K562 (cell line): ENCODE measurements at regions not wholly inside any gene's neighbourhood (a gene's known extent, or its start where the extent isn't known, plus 50 kb on each side); places are given as distances from the start of the nearest gene placed in this dataset.

Source experiments
- ATAC-seq: fragments of 200-7000 bp; cut with Tn5 transposase; 3 replicates; pipeline ENCODE4 v1.9.1; 2020; ENCODE audit warnings: moderate library complexity
- BruUV-seq: library from RNA; stranded (reverse); fragments of 400-500 nt; replicated peaks from 2 replicates; lab custom pipeline; 2021; lab: Mats Ljungman, UMichigan
- CTCF ChIA-PET: fragments of 300-600 bp; formaldehyde crosslinking; extraction: SDS; loops from one replicate; lab custom pipeline; 2021; ENCODE audit warnings: low intra/inter-chr PET ratio; lab: Yijun Ruan, JAX
- POLR2A ChIA-PET: fragments of 300-600, 350-650 bp; sonication (Branson Sonifier 250); formaldehyde crosslinking; extraction: SDS; loops from one replicate; lab custom pipeline; 2021; ENCODE audit warnings: antibody characterized with exemption, inconsistent platforms; lab: Yijun Ruan, JAX
- DNase-seq, 4 experiments: peaks; one replicate each; pipeline versions ENCODE4 v3.0.0 to v3.0.0-alpha.2; 2011 to 2018; ENCODE audit warnings: low spot score in 3 of 4, mixed read lengths in 3 of 4; ENCODE audit errors: extremely low read depth in 1 of 4
- FAIRE-seq: peaks from 2 replicates; lab custom pipeline; 2011; peaks lifted over from hg19 to GRCh38; lab: Jason Lieb, UNC
- H2AFZ ChIP-seq: 2 replicates; pipeline ENCODE4 v1.6.0; 2011; ENCODE audit warnings: low read depth, low read length, control low read depth, inconsistent platforms
- H3K27ac ChIP-seq: fragments of 200-600 bp; 3 replicates; pipeline ENCODE4 v1.8.0; 2011; ENCODE audit warnings: low read depth, mild to moderate bottlenecking, control low read depth, inconsistent platforms, low read length, moderate library complexity, mixed read lengths; ENCODE audit errors: extremely low read depth
- H3K27me3 ChIP-seq, 2 experiments: fragments of 300-600 bp in 1 of 2; 2 replicates in 1 of 2; 3 replicates in 1 of 2; pipeline versions ENCODE4 v1.6.0 to v1.8.0; 2011; ENCODE audit warnings: inconsistent platforms in 2 of 2, low read length in 2 of 2, mild to moderate bottlenecking in 1 of 2, mixed read lengths in 1 of 2, moderate library complexity in 1 of 2; ENCODE audit not compliant: control insufficient read depth in 2 of 2, insufficient read depth in 2 of 2
- H3K36me3 ChIP-seq: fragments of 300-600 bp; 3 replicates; pipeline ENCODE4 v1.8.0; 2011; ENCODE audit warnings: mild to moderate bottlenecking, low read length, inconsistent platforms; ENCODE audit not compliant: control insufficient read depth, insufficient read depth
- H3K4me1 ChIP-seq, 2 experiments: fragments of 200-600 bp in 1 of 2; replicated peaks in 1 of 2; 2 replicates in 1 of 2; 3 replicates in 1 of 2; pipeline versions ENCODE4 v1.5.1 to v1.8.0; 2011; ENCODE audit warnings: inconsistent platforms in 2 of 2, low read length in 2 of 2, mild to moderate bottlenecking in 1 of 2, mixed read lengths in 1 of 2, moderate library complexity in 1 of 2; ENCODE audit not compliant: control insufficient read depth in 2 of 2, insufficient read depth in 2 of 2
- H3K4me2 ChIP-seq: 2 replicates; pipeline ENCODE4 v1.6.1; 2011; ENCODE audit warnings: low read length, control low read depth, inconsistent platforms, mixed read lengths; ENCODE audit not compliant: insufficient read depth
- H3K4me3 ChIP-seq: fragments of 200-600 bp; sonication (generic), shearing (Covaris generic); 2 replicates; pipeline ENCODE4 v1.5.1; 2016; ENCODE audit warnings: control low read depth, inconsistent platforms
- H3K79me2 ChIP-seq: fragments of 200-600 bp; 3 replicates; pipeline ENCODE4 v1.8.0; 2011; ENCODE audit warnings: low read length, inconsistent platforms; ENCODE audit not compliant: control insufficient read depth, insufficient read depth
- H3K9ac ChIP-seq, 2 experiments: 2 replicates each; pipeline versions ENCODE4 v1.6.0 to v1.6.1; 2011; ENCODE audit warnings: low read depth in 2 of 2, low read length in 2 of 2, control low read depth in 1 of 2, inconsistent platforms in 1 of 2, mild to moderate bottlenecking in 1 of 2, mixed read lengths in 1 of 2; ENCODE audit not compliant: insufficient read depth in 1 of 2
- H3K9me1 ChIP-seq: one replicate; pipeline ENCODE4 v1.6.0; 2011; ENCODE audit warnings: inconsistent platforms, mild to moderate bottlenecking, low read length, moderate library complexity; ENCODE audit not compliant: control insufficient read depth, insufficient read depth
- H3K9me3 ChIP-seq: replicated peaks from 2 replicates; pipeline ENCODE4 v1.5.1; 2011; ENCODE audit warnings: low read depth, low read length, inconsistent platforms; ENCODE audit not compliant: control insufficient read depth, insufficient read depth
- H4K20me1 ChIP-seq: replicated peaks from 2 replicates; pipeline ENCODE4 v1.6.1; 2011; ENCODE audit warnings: low read length, inconsistent platforms, mixed read lengths; ENCODE audit not compliant: control insufficient read depth, insufficient read depth
- BCL6 ChIP-seq: fragments of 250-450 bp; sonication (Bioruptor Pico); IDR thresholded peaks from 2 replicates; pipeline ENCODE4 v1.4.0; 2020
- BDP1 ChIP-seq: IDR thresholded peaks from 3 replicates; pipeline ENCODE4 v1.6.1; 2011; ENCODE audit not compliant: insufficient read length, insufficient read depth
- ELF2 ChIP-seq: fragments of 250-450 bp; sonication (Bioruptor Pico); IDR thresholded peaks from 2 replicates; pipeline ENCODE4 v1.5.0; 2021; ENCODE audit warnings: mild to moderate bottlenecking
- ESRRB ChIP-seq: fragments of 250-450 bp; sonication (Bioruptor Pico); IDR thresholded peaks from 2 replicates; pipeline ENCODE4 v1.5.0; 2020; ENCODE audit warnings: mild to moderate bottlenecking, moderate library complexity, borderline replicate concordance
- GATA2 ChIP-seq: sonication (generic); formaldehyde crosslinking; IDR thresholded peaks from 2 replicates; pipeline ENCODE4 v1.4.0; 2020; ENCODE audit warnings: mild to moderate bottlenecking, missing genetic modification reagents
- HMG20B ChIP-seq: fragments of 250-450 bp; sonication (Bioruptor Pico); IDR thresholded peaks from 2 replicates; pipeline ENCODE4 v1.5.0; 2021; ENCODE audit warnings: mild to moderate bottlenecking
- KAT8 ChIP-seq: fragments of 450-650 bp; IDR thresholded peaks from 2 replicates; pipeline ENCODE4 v1.6.1; 2016; ENCODE audit warnings: low read depth, mild to moderate bottlenecking
- KDM1A ChIP-seq, 2 experiments: fragments of 450-650 bp; IDR thresholded peaks; 2 replicates each; pipeline ENCODE4 v1.6.1; 2016; ENCODE audit warnings: mild to moderate bottlenecking in 2 of 2
- MED1 ChIP-seq: sonication (generic); formaldehyde crosslinking; IDR thresholded peaks from 2 replicates; pipeline ENCODE4 v1.8.1; 2023; ENCODE audit warnings: missing genetic modification reagents, borderline replicate concordance
- MEF2A ChIP-seq: IDR thresholded peaks from 2 replicates; pipeline ENCODE4 v1.6.1; 2011; ENCODE audit warnings: low read depth, mild to moderate bottlenecking, low read length, moderate library complexity; ENCODE audit not compliant: control insufficient read depth
- NR2F6 ChIP-seq: fragments of 450-650 bp; formaldehyde crosslinking; IDR thresholded peaks from 2 replicates; pipeline ENCODE4 v1.4.0; 2020; ENCODE audit warnings: mild to moderate bottlenecking
- POLR3G ChIP-seq: IDR thresholded peaks from 2 replicates; pipeline ENCODE4 v1.6.1; 2011; ENCODE audit not compliant: insufficient read length, insufficient replicate concordance; ENCODE audit errors: extremely low read depth
- RCOR1 ChIP-seq, 2 experiments: IDR thresholded peaks; 2 replicates each; pipeline ENCODE4 v1.6.1; 2012; ENCODE audit warnings: low read depth in 2 of 2, low read length in 2 of 2, borderline replicate concordance in 1 of 2, improper control_type of control experiment in 1 of 2
- SMARCA4 ChIP-seq: fragments of 450-650 bp; IDR thresholded peaks from 2 replicates; pipeline ENCODE4 v1.6.1; 2016
- ZC3H4 ChIP-seq: sonication (generic); formaldehyde crosslinking; IDR thresholded peaks from 2 replicates; pipeline ENCODE4 v1.9.0; 2021; ENCODE audit warnings: missing genetic modification reagents, borderline replicate concordance
- ZNF263 ChIP-seq: sonication (generic); formaldehyde crosslinking; IDR thresholded peaks from 2 replicates; pipeline ENCODE4 v1.8.0; 2022; ENCODE audit warnings: mild to moderate bottlenecking, missing genetic modification reagents, borderline replicate concordance
- ZNF431 ChIP-seq: sonication (generic); formaldehyde crosslinking; IDR thresholded peaks from 2 replicates; pipeline ENCODE4 v1.8.0; 2022; ENCODE audit warnings: mild to moderate bottlenecking, missing genetic modification reagents
- ZNF436 ChIP-seq: fragments of 250-450, 450-650 bp; sonication (Bioruptor Pico); formaldehyde crosslinking; IDR thresholded peaks from 2 replicates; pipeline ENCODE4 v1.7.0; 2020; ENCODE audit warnings: mild to moderate bottlenecking
- ZNF644 ChIP-seq: fragments of 200-800 bp; sonication (Bioruptor generic); IDR thresholded peaks from 2 replicates; pipeline ENCODE4 v1.6.1; 2016; ENCODE audit warnings: low read depth, missing genetic modification characterization, missing compliant biosample characterization
- ZNF707 ChIP-seq: fragments of 250-450 bp; sonication (Bioruptor Pico); conservative IDR thresholded peaks from 2 replicates; pipeline ENCODE4 v1.8.0; 2022; ENCODE audit warnings: inconsistent platforms, mild to moderate bottlenecking, moderate library complexity
- ZNF75A ChIP-seq: fragments of 450-650 bp; formaldehyde crosslinking; IDR thresholded peaks from 2 replicates; pipeline ENCODE4 v1.4.0; 2020; ENCODE audit warnings: mild to moderate bottlenecking
- WGBS: fragments of 100-300 bp; shearing (Covaris generic); methylation state at CpG from one replicate; pipeline ENCODE4 v1.1.6; 2016; ENCODE audit warnings: low coverage, mixed read lengths; ENCODE audit not compliant: insufficient coverage; ENCODE audit errors: missing lambda C conversion rate; 5-methylcytosine and 5-hydroxymethylcytosine counted together
- in situ Hi-C: fragments of 300-500 bp; cut with MboI; formaldehyde crosslinking; loops from 4 replicates; pipeline ENCODE4 v1.15.0; 2018; ENCODE audit warnings: inconsistent platforms, mixed read lengths
- intact Hi-C: fragments of 100-400 bp; cut with micrococcal nuclease; formaldehyde crosslinking; loops from 2 replicates; pipeline ENCODE4 v1.14.2; 2022
- TF ChIP-seq, protein P1 (sequence below), 2 experiments: fragments of 450-650 bp; IDR thresholded peaks; 2 replicates each; pipeline ENCODE4 v1.6.1; 2016
- TF ChIP-seq, protein P2 (sequence below): fragments of 250-450 bp; sonication (Bioruptor Pico); IDR thresholded peaks from 2 replicates; pipeline ENCODE4 v1.8.0; 2021; ENCODE audit warnings: moderate library complexity, mild to moderate bottlenecking, inconsistent platforms
- TF ChIP-seq, protein P3 (sequence below): fragments of 450-650 bp; formaldehyde crosslinking; conservative IDR thresholded peaks from 2 replicates; pipeline ENCODE4 v1.4.0; 2022; ENCODE audit warnings: mild to moderate bottlenecking, missing genetic modification characterization

DNA sequence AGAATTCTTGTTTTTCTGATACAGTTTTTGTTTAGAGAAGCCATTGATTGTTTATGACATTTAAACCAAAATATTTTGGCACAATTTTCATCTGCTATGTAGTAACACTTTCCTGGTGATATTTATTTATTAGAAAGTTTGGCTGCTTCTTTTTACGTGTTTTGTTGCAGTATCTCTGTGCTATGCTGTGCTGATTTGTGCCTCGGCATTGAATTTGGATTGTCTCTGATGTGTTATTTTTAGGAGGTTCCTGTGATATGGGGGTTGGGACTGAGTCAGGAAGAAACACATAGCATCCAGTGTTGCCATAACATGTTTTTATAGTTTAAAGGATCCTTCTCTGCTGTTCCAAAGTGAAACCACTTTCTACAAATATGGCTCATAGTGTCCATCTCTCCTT, 1197.7 kb upstream of the LRRN3 start (continued):
- TF ChIP-seq BCL6 (CRISPR knock-in tag) (no peak), ELF2 (CRISPR knock-in tag) (no peak), MED1 (no peak), KDM1A (IDR thresholded peaks at IDR 0.05) (no peak), GATA2 (no peak), ZNF644 (tag) (no peak)
- TF ChIP-seq, protein P1, sequence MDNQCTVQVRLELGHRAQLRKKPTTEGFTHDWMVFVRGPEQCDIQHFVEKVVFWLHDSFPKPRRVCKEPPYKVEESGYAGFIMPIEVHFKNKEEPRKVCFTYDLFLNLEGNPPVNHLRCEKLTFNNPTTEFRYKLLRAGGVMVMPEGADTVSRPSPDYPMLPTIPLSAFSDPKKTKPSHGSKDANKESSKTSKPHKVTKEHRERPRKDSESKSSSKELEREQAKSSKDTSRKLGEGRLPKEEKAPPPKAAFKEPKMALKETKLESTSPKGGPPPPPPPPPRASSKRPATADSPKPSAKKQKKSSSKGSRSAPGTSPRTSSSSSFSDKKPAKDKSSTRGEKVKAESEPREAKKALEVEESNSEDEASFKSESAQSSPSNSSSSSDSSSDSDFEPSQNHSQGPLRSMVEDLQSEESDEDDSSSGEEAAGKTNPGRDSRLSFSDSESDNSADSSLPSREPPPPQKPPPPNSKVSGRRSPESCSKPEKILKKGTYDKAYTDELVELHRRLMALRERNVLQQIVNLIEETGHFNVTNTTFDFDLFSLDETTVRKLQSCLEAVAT (IDR thresholded peaks at IDR 0.05): no peak
- TF ChIP-seq, protein P2, sequence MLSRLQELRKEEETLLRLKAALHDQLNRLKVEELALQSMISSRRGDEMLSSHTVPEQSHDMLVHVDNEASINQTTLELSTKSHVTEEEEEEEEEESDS (CRISPR knock-in tag): no peak
- TF ChIP-seq, protein P3, sequence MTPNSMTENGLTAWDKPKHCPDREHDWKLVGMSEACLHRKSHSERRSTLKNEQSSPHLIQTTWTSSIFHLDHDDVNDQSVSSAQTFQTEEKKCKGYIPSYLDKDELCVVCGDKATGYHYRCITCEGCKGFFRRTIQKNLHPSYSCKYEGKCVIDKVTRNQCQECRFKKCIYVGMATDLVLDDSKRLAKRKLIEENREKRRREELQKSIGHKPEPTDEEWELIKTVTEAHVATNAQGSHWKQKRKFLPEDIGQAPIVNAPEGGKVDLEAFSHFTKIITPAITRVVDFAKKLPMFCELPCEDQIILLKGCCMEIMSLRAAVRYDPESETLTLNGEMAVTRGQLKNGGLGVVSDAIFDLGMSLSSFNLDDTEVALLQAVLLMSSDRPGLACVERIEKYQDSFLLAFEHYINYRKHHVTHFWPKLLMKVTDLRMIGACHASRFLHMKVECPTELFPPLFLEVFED (CRISPR knock-in tag): no peak

DNA sequence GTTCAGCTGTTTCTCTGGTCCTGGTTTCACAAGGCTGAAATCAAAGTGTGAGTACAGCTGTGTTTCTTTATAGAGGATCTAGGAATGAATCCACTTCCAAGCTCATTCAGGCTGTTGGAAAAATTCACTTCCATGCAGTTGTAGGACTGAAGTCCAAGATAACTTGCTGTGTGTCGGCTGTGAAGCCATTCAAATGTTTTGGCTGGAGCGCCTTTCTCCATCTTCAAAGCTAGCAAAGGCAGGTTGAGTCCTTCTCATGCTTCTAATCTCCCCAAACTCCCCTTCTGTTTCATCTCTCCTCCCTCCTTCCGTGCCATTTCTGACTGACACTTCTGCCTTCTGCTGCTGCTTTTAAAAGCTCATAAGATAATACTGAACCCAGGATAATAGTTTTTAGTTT, 1195.4 kb upstream of the LRRN3 start:
- H3K27me3 ChIP-seq: no peaks in the 10 kb centered on the region
- no peaks in the 10 kb centered on the region for H3K36me3 ChIP-seq
- no peak for ATAC-seq
- H3K79me2 ChIP-seq: no peaks in the 10 kb centered on the region
- WGBS: 0% methylated on average over 3 of the region's 3 CpGs
- in situ Hi-C loops (no loop called here), intact Hi-C loops (no loop called here)
- no TSS peak for BruUV-seq
- H2AFZ ChIP-seq: no peak overlapping the region
- ChIA-PET CTCF (no interaction called here), POLR2A (no interaction called here)
- FAIRE-seq: no peak
- no peak overlapping the region for H3K9ac ChIP-seq
- H3K4me1 ChIP-seq: no peaks in the 10 kb centered on the region
- H4K20me1 ChIP-seq: no peaks in the 10 kb centered on the region
- no peaks in the 10 kb centered on the region for H3K9me1 ChIP-seq
- H3K4me2 ChIP-seq: no peak overlapping the region
- no peak overlapping the region for H3K4me3 ChIP-seq
- 0 out of 2 replicates have a peak, but pooled peaks cover 6% of the 10 kb centered on the region for H3K9me3 ChIP-seq
- no peak overlapping the region for H3K27ac ChIP-seq
- no peak for DNase-seq
- TF ChIP-seq HMG20B: no peak
- no peak for TF ChIP-seq ZNF75A (CRISPR knock-in tag)
- no peak for TF ChIP-seq ESRRB (CRISPR knock-in tag)
- TF ChIP-seq MEF2A: no peak
- no peak for TF ChIP-seq ZNF707 (CRISPR knock-in tag)
- no peak for TF ChIP-seq POLR3G
- no peak for TF ChIP-seq SMARCA4
- no peak for TF ChIP-seq ZNF431 (CRISPR knock-in tag)
- no peak for TF ChIP-seq NR2F6 (CRISPR knock-in tag)
- no peak for TF ChIP-seq BDP1
- TF ChIP-seq ZNF436 (CRISPR knock-in tag): no peak
- TF ChIP-seq ZC3H4 (CRISPR knock-in tag): no peak
- no peak for TF ChIP-seq KAT8
- no peak for TF ChIP-seq ZNF263 (CRISPR knock-in tag)
- no peak for TF ChIP-seq RCOR1 (IDR thresholded peaks at IDR 0.05; ENCODE audit: borderline replicate concordance in 1 of 2, low read depth in 2 of 2, low read length in 2 of 2)
